ENCODE measurements at regions not wholly inside any gene's neighbourhood (a gene's known extent, or its start where the extent isn't known, plus 50 kb on each side); places are given as distances from the start of the nearest gene placed in this dataset.

GRCh38 chr18:28560331-28560730 lies 383.4 kb upstream of the CDH2 start:
- H3K4me1 ChIP-seq, result no peaks in the 10 kb centered on the region
- no peaks in the 10 kb centered on the region for H3K36me3 ChIP-seq
- H3K4me3 ChIP-seq, result no peak overlapping the region
- H3K9me3 ChIP-seq, result no peaks in the 10 kb centered on the region
- DNase-seq (no peak), ATAC-seq (no peak)
- intact Hi-C loops (cut with DNase I), result no loop called here
- H3K27ac ChIP-seq, result no peak overlapping the region
- no peaks in the 10 kb centered on the region for H3K27me3 ChIP-seq (ENCODE audit: low read depth)
- no peak for TF ChIP-seq CTCF (IDR thresholded peaks at IDR 0.05)

- DNase-seq (no peak), ATAC-seq (no peak)
- H3K4me3 ChIP-seq, result no peak overlapping the region
- H3K9me3 ChIP-seq, result no peaks in the 10 kb centered on the region
- TF ChIP-seq CTCF (IDR thresholded peaks at IDR 0.05), result no peak
- intact Hi-C loops (cut with DNase I), result no loop called here
- no peaks in the 10 kb centered on the region for H3K4me1 ChIP-seq
- H3K27me3 ChIP-seq (ENCODE audit: low read depth), result no peaks in the 10 kb centered on the region
- no peaks in the 10 kb centered on the region for H3K36me3 ChIP-seq
- no peak overlapping the region for H3K27ac ChIP-seq
Measured at GRCh38 chr18:28559511-28559910, 382.6 kb upstream of the CDH2 start.

GRCh38 chr18:28541934-28542333 lies 365.0 kb upstream of the CDH2 start:
- DNase-seq, result no peak
- intact Hi-C loops (cut with DNase I), result no loop called here
- no peaks in the 10 kb centered on the region for H3K27me3 ChIP-seq (ENCODE audit: low read depth)
- H3K9me3 ChIP-seq, result no peaks in the 10 kb centered on the region
- no peaks in the 10 kb centered on the region for H3K4me1 ChIP-seq
- no peak for ATAC-seq
- H3K27ac ChIP-seq, result no peak overlapping the region
- no peak for TF ChIP-seq CTCF (IDR thresholded peaks at IDR 0.05)
- no peaks in the 10 kb centered on the region for H3K36me3 ChIP-seq
- no peak overlapping the region for H3K4me3 ChIP-seq

- ATAC-seq (no peak), DNase-seq (no peak)
- intact Hi-C loops (cut with DNase I), result no loop called here
- no peaks in the 10 kb centered on the region for H3K9me3 ChIP-seq
- no peaks in the 10 kb centered on the region for H3K4me1 ChIP-seq
- no peak overlapping the region for H3K4me3 ChIP-seq
- H3K27ac ChIP-seq, result no peak overlapping the region
- H3K27me3 ChIP-seq (ENCODE audit: low read depth), result no peaks in the 10 kb centered on the region
- TF ChIP-seq CTCF (IDR thresholded peaks at IDR 0.05), result no peak
- no peaks in the 10 kb centered on the region for H3K36me3 ChIP-seq
Measured at GRCh38 chr18:28541276-28541930, 364.5 kb upstream of the CDH2 start.

- H3K9me3 ChIP-seq, result no peaks in the 10 kb centered on the region
- H3K36me3 ChIP-seq, result no peaks in the 10 kb centered on the region
- intact Hi-C loops (cut with DNase I), result no loop called here
- H3K4me1 ChIP-seq, result no peaks in the 10 kb centered on the region
- no peaks in the 10 kb centered on the region for H3K27me3 ChIP-seq (ENCODE audit: low read depth)
- no peak for TF ChIP-seq CTCF (IDR thresholded peaks at IDR 0.05)
- H3K4me3 ChIP-seq, result no peak overlapping the region
- no peak overlapping the region for H3K27ac ChIP-seq
- DNase-seq (no peak), ATAC-seq (no peak)
Measured at GRCh38 chr18:28529644-28530043, 352.7 kb upstream of the CDH2 start.

All from lower lobe of right lung (tissue), 2 donors.